MM.1S (cell line): ENCODE measurements at regions not wholly inside any gene's neighbourhood (a gene's known extent, or its start where the extent isn't known, plus 50 kb on each side); places are given as distances from the start of the nearest gene placed in this dataset.

Experiments
- DNase-seq: peaks from one replicate; pipeline ENCODE4 v3.0.0-alpha.2; 2015
- H2AFZ ChIP-seq: fragments of 300-600 bp; sonication (generic); 2 replicates; pipeline ENCODE4 v1.6.0; 2016; ENCODE audit warnings: antibody characterized with exemption, low read length
- H3F3A ChIP-seq: fragments of 300-600 bp; sonication (generic); 2 replicates; pipeline ENCODE4 v1.6.1; 2016; ENCODE audit warnings: mild to moderate bottlenecking, antibody characterized with exemption, low read length, moderate library complexity, mixed read lengths; ENCODE audit not compliant: insufficient read depth
- H3K27ac ChIP-seq: fragments of 300-600 bp; sonication (generic); 2 replicates; pipeline ENCODE4 v1.5.1; 2016; ENCODE audit warnings: mild to moderate bottlenecking, low read length
- H3K27me3 ChIP-seq: fragments of 300-600 bp; sonication (generic); replicated peaks from 2 replicates; pipeline ENCODE4 v1.6.0; 2016; ENCODE audit warnings: low read length; ENCODE audit not compliant: insufficient read depth
- H3K36me3 ChIP-seq: fragments of 300-600 bp; sonication (generic); replicated peaks from 2 replicates; pipeline ENCODE4 v1.6.1; 2016; ENCODE audit warnings: mild to moderate bottlenecking, low read length, mixed read lengths; ENCODE audit not compliant: insufficient read depth
- H3K4me1 ChIP-seq: fragments of 300-600 bp; sonication (generic); 2 replicates; pipeline ENCODE4 v1.6.1; 2016; ENCODE audit warnings: low read length, mixed read lengths
- H3K4me2 ChIP-seq: fragments of 300-600 bp; sonication (generic); 2 replicates; pipeline ENCODE4 v1.6.0; 2016; ENCODE audit warnings: low read depth, low read length
- H3K4me3 ChIP-seq: fragments of 300-600 bp; sonication (generic); 2 replicates; pipeline ENCODE4 v1.5.1; 2016; ENCODE audit warnings: low read length, mixed read lengths
- H3K79me2 ChIP-seq: fragments of 300-600 bp; sonication (generic); 2 replicates; pipeline ENCODE4 v1.6.1; 2016; ENCODE audit warnings: mixed run types, low read length, mixed read lengths
- H3K9ac ChIP-seq: fragments of 300-600 bp; sonication (generic); 2 replicates; pipeline ENCODE4 v1.6.1; 2016; ENCODE audit warnings: low read length, mixed read lengths
- H3K9me2 ChIP-seq: fragments of 300-600 bp; sonication (generic); replicated peaks from 2 replicates; pipeline ENCODE4 v1.6.1; 2016; ENCODE audit warnings: mild to moderate bottlenecking, low read length, mixed read lengths; ENCODE audit not compliant: insufficient read depth
- H3K9me3 ChIP-seq: fragments of 300-600 bp; sonication (generic); replicated peaks from 2 replicates; pipeline ENCODE4 v1.6.1; 2016; ENCODE audit warnings: mild to moderate bottlenecking, low read length, mixed read lengths; ENCODE audit not compliant: insufficient read depth
- H4K20me1 ChIP-seq: fragments of 300-600 bp; sonication (generic); 2 replicates; pipeline ENCODE4 v1.6.1; 2016; ENCODE audit warnings: mild to moderate bottlenecking, low read length, moderate library complexity, mixed read lengths; ENCODE audit not compliant: insufficient read depth
- EZH2 ChIP-seq: fragments of 300-600 bp; sonication (generic); optimal IDR thresholded peaks from 2 replicates; pipeline ENCODE3; 2017; ENCODE audit warnings: low read depth, mild to moderate bottlenecking, antibody characterized with exemption, low read length, mixed read lengths
- EZH2phosphoT487 ChIP-seq: fragments of 300-600 bp; sonication (generic); IDR thresholded peaks from 2 replicates; pipeline ENCODE4 v1.6.1; 2018; ENCODE audit warnings: antibody characterized with exemption, low read length
- TF ChIP-seq, protein P1 (sequence below): fragments of 300-600 bp; sonication (generic); IDR thresholded peaks from 2 replicates; pipeline ENCODE4 v1.5.1; 2016; ENCODE audit warnings: antibody characterized with exemption, low read length, mixed read lengths

DNA sequence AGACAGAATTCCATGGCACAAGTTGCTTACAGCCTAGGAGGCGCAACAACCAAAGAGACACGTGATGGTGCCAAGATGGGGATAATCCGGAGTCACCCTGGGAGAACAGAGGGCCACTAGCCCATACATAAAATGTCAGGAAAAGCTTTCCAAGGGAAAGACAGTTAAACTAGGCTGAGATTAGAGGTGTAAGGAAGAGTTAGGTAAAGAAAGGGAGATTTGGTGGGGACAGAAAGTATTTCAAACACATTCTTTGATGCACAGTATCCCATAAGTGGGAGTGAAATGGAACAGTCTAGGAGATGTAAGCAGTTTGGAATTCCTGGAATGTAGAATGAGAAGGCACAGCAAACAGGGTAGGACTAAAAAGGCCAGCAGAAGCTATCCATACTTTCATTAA lies 860.9 kb upstream of the LCORL start:
- Histone ChIP-seq H3K4me2 (no peak overlapping the region), H3K27ac (no peak overlapping the region), H2AFZ (no peak overlapping the region)

DNA sequence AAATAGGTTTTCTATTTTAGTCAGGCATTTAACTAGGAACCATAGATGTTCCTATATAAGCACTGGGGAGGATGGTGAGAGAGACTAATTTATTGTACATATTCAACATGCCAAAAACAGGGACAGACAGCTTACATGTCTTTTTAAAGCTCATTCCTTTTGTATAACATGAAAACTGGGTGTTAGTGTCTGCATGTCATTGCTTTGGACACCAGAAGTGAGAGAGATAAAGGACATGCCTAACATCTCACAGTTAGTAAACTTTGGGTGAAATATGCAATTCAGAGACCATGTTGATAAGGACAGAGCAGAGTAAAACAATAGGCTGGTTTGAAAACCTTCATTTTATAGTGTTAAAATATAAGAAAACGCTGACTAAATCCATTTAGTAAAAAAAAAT lies 860.0 kb upstream of the LCORL start:
- Histone ChIP-seq H2AFZ (no peak overlapping the region), H3K4me3 (no peak overlapping the region)
- DNase-seq: no peak

More for the DNA sequence above, 860.9 kb upstream of the LCORL start:
- Histone ChIP-seq H3K4me1 (no peaks in the 10 kb centered on the region), H3K27me3 (no peaks in the 10 kb centered on the region), H3K4me3 (no peak overlapping the region), H3K36me3 (no peaks in the 10 kb centered on the region), H3F3A (no peaks in the 10 kb centered on the region), H3K9ac (no peak overlapping the region), H3K9me3 (no peaks in the 10 kb centered on the region), H3K79me2 (no peaks in the 10 kb centered on the region), H3K9me2 (no peaks in the 10 kb centered on the region), H4K20me1 (no peaks in the 10 kb centered on the region)
- DNase-seq: no peak
- TF ChIP-seq, protein P1, sequence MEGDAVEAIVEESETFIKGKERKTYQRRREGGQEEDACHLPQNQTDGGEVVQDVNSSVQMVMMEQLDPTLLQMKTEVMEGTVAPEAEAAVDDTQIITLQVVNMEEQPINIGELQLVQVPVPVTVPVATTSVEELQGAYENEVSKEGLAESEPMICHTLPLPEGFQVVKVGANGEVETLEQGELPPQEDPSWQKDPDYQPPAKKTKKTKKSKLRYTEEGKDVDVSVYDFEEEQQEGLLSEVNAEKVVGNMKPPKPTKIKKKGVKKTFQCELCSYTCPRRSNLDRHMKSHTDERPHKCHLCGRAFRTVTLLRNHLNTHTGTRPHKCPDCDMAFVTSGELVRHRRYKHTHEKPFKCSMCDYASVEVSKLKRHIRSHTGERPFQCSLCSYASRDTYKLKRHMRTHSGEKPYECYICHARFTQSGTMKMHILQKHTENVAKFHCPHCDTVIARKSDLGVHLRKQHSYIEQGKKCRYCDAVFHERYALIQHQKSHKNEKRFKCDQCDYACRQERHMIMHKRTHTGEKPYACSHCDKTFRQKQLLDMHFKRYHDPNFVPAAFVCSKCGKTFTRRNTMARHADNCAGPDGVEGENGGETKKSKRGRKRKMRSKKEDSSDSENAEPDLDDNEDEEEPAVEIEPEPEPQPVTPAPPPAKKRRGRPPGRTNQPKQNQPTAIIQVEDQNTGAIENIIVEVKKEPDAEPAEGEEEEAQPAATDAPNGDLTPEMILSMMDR: no peak
- TF ChIP-seq EZH2phosphoT487 (no peak), EZH2 (no peak)

DNA sequence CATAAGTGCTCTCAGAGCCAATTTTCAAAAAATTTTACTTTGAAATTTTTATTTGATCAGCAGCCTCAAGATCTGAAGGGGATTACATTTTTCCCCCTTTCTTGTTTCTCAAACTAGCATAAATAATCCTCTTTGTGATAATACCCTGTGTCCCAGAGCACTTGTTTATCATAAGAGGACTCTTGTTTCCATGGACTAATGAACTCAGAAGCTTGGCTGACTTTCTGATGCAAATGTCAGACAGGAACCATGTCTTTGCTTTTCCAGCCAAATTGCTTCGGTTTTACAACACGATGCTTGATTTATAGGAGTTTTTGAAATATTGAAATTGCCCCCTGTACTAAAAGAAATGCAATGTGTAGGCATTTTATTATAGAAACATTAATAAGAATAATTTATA lies 859.3 kb upstream of the LCORL start:
- H4K20me1 ChIP-seq: no peaks in the 10 kb centered on the region
- no peak for DNase-seq

More for the DNA sequence above, 860.0 kb upstream of the LCORL start:
- Histone ChIP-seq H3K27ac (no peak overlapping the region), H3K36me3 (no peaks in the 10 kb centered on the region), H3K27me3 (no peaks in the 10 kb centered on the region), H3K9me2 (no peaks in the 10 kb centered on the region), H3F3A (no peaks in the 10 kb centered on the region), H4K20me1 (no peaks in the 10 kb centered on the region), H3K4me1 (no peaks in the 10 kb centered on the region), H3K9me3 (no peaks in the 10 kb centered on the region), H3K79me2 (no peaks in the 10 kb centered on the region), H3K9ac (no peak overlapping the region), H3K4me2 (no peak overlapping the region)
- TF ChIP-seq EZH2phosphoT487 (no peak), EZH2 (no peak)
- TF ChIP-seq, protein P1: no peak

More for the DNA sequence above, 859.3 kb upstream of the LCORL start:
- Histone ChIP-seq H2AFZ (no peak overlapping the region), H3K4me2 (no peak overlapping the region), H3K27me3 (no peaks in the 10 kb centered on the region), H3K9me3 (no peaks in the 10 kb centered on the region), H3K4me1 (no peaks in the 10 kb centered on the region), H3F3A (no peaks in the 10 kb centered on the region), H3K9ac (no peak overlapping the region), H3K79me2 (no peaks in the 10 kb centered on the region), H3K4me3 (no peak overlapping the region), H3K36me3 (no peaks in the 10 kb centered on the region), H3K27ac (no peak overlapping the region), H3K9me2 (no peaks in the 10 kb centered on the region)
- TF ChIP-seq, protein P1: no peak
- no peak for TF ChIP-seq EZH2
- TF ChIP-seq EZH2phosphoT487: no peak
